Lower lobe of right lung (tissue), 2 donors: ENCODE measurements at regions not wholly inside any gene's neighbourhood (a gene's known extent, or its start where the extent isn't known, plus 50 kb on each side); places are given as distances from the start of the nearest gene placed in this dataset.
A peak's percentile ranks its signal among the peaks of the same experiment; 100 is the strongest.

Experiments
- ATAC-seq, 2 donors: fragments of 200-7000 bp; cut with Tn5 transposase; one replicate each; pipeline ENCODE4 v1.9.1; 2020 to 2022; ENCODE audit warnings: mild to moderate bottlenecking in 2 of 2, moderate library complexity in 2 of 2
- DNase-seq: peaks from one replicate; pipeline ENCODE4 v3.0.0-alpha.2; 2020
- H3K27ac ChIP-seq: fragments of 200-600 bp; one replicate; pipeline ENCODE4 v1.8.0; 2022
- H3K27me3 ChIP-seq: fragments of 200-600 bp; one replicate; pipeline ENCODE4 v1.8.0; 2022; ENCODE audit warnings: low read depth
- H3K36me3 ChIP-seq: fragments of 200-600 bp; one replicate; pipeline ENCODE4 v1.8.0; 2022; ENCODE audit warnings: mild to moderate bottlenecking
- H3K4me1 ChIP-seq: fragments of 200-600 bp; one replicate; pipeline ENCODE4 v1.8.0; 2022
- H3K4me3 ChIP-seq: fragments of 200-600 bp; one replicate; pipeline ENCODE4 v1.8.0; 2022; ENCODE audit warnings: mild to moderate bottlenecking
- H3K9me3 ChIP-seq: fragments of 200-600 bp; one replicate; pipeline ENCODE4 v1.8.0; 2022
- intact Hi-C: fragments of 100-400 bp; cut with DNase I; formaldehyde crosslinking; loops from one replicate; pipeline ENCODE4 v1.11.0; 2022
- TF ChIP-seq, protein P1 (sequence below): fragments of 200-600 bp; IDR thresholded peaks from one replicate; pipeline ENCODE4 v1.8.0; 2022; ENCODE audit warnings: antibody characterized with exemption, mild to moderate bottlenecking
- donor health status: DM: no; HTN: yes; CAD: no; lungs with severe emphysema.

DNA sequence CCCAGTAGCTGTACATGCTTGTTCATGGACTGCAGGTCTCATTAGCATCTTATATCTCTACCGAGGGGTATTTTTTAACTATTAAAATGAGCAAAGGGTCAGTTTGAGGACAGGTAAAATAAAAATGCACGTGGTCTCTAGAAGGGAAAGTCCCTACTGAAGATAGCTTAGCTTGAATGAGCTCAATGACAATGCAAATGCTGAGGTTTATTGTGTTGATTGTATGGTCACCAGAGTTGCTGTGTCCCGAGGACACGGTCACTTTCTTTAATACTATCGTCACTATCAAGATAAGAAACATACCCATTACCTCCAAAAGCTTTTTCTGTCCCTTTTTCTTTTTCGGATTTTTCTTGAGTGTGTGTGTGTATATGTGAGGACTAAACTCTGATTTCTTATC lies 250.5 kb upstream of the PRKX start:
- no peaks in the 10 kb centered on the region for H3K27me3 ChIP-seq
- TF ChIP-seq, protein P1, sequence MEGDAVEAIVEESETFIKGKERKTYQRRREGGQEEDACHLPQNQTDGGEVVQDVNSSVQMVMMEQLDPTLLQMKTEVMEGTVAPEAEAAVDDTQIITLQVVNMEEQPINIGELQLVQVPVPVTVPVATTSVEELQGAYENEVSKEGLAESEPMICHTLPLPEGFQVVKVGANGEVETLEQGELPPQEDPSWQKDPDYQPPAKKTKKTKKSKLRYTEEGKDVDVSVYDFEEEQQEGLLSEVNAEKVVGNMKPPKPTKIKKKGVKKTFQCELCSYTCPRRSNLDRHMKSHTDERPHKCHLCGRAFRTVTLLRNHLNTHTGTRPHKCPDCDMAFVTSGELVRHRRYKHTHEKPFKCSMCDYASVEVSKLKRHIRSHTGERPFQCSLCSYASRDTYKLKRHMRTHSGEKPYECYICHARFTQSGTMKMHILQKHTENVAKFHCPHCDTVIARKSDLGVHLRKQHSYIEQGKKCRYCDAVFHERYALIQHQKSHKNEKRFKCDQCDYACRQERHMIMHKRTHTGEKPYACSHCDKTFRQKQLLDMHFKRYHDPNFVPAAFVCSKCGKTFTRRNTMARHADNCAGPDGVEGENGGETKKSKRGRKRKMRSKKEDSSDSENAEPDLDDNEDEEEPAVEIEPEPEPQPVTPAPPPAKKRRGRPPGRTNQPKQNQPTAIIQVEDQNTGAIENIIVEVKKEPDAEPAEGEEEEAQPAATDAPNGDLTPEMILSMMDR, result no peak
- no peaks in the 10 kb centered on the region for H3K9me3 ChIP-seq
- no peak for DNase-seq
- no peaks in the 10 kb centered on the region for H3K4me1 ChIP-seq
- H3K27ac ChIP-seq, result no peak overlapping the region
- H3K4me3 ChIP-seq, result no peak overlapping the region
- ATAC-seq, result no peak
- intact Hi-C loops, result no loop called here
- no peaks in the 10 kb centered on the region for H3K36me3 ChIP-seq

DNA sequence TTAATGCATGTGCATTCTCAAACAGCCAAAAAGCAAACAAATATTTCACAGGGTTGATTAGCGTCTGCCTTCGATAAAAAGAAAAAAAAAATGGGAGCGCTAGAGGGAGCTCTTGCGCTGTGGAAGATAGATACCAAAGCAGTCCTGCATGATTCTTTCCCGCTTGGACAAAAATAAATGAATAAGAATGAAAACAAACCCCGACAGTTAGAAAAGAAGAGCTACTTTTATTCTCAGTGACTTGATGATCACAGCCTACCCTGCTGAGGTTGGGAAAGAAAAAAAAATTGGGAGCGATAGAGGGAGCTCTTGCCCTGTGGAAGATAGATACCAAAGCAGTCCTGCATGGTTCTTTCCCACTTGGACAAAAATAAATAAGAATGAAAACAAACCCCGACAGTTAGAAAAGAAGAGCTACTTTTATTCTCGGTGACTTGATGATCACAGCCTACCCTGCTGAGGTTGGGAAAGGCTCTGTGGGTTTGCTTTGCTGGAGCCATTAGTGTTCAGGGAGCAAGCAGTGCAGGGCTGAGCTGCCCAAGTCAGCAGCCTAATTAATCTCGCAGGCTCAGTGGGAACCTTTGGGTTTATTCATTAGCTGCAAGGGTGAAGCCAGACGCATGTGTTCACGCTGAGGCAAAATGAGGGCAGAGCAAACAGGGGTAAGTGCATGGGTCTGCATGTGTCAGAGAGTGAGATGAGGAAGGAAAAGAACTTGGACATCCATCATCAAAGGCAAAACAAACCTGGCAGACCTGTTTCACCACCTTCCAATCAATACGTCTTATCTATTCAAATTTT lies 249.3 kb upstream of the PRKX start:
- Histone ChIP-seq H3K27ac (no peak overlapping the region), H3K4me1 (no peaks in the 10 kb centered on the region), H3K4me3 (no peak overlapping the region), H3K27me3 (no peaks in the 10 kb centered on the region), H3K9me3 (no peaks in the 10 kb centered on the region), H3K36me3 (no peaks in the 10 kb centered on the region)
- TF ChIP-seq, protein P1, result peak; percentile 40
- no peak for DNase-seq
- intact Hi-C loops, result no loop called here
- ATAC-seq, result peak in 1 of 2 donors; percentile 59

DNA sequence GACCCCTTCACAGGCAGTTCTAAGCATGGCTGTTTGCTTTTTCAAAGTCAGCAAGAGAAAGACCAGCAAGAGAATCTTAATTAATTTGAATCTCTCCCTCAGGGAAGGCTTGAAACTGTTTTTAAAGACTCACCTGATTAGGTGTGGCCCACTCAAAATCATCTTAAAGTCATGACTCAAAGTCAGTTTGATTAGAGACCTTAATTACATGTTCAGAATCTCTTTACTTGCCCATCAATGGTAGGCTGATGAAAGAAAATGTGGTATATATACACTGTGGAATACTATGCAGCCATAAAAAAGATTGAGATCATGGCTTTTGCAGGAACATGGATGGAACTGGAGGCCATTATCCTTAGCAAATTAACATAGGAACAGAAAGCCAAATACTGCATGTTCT lies 247.5 kb upstream of the PRKX start:
- intact Hi-C loops, result no loop called here
- ATAC-seq, result no peak
- H3K9me3 ChIP-seq, result no peaks in the 10 kb centered on the region
- H3K27ac ChIP-seq, result no peak overlapping the region
- H3K4me3 ChIP-seq, result no peak overlapping the region
- TF ChIP-seq, protein P1, result no peak
- H3K4me1 ChIP-seq, result no peaks in the 10 kb centered on the region
- no peaks in the 10 kb centered on the region for H3K27me3 ChIP-seq
- no peaks in the 10 kb centered on the region for H3K36me3 ChIP-seq
- DNase-seq, result no peak

DNA sequence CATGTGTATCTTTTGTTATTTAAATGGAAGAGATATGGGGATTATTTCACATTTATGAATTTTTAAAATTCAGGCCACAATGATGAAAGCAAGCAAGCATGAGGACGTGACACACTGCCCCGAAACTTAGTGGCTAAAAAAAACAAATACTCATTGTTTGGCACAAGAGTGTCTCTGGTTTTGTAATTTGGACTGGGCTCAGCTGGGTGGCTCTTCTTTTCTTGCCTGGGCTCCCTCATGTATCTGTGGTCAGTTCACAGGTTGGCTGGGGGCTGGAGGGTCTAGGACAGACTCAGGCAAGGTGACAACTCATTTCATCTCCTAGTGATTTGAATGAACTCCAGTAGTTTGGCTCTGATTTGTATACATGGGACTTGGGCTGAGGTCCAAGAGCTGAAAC lies 238.4 kb upstream of the PRKX start:
- Histone ChIP-seq H3K27me3 (no peaks in the 10 kb centered on the region), H3K9me3 (no peaks in the 10 kb centered on the region), H3K27ac (no peak overlapping the region), H3K36me3 (no peaks in the 10 kb centered on the region), H3K4me1 (no peaks in the 10 kb centered on the region), H3K4me3 (no peak overlapping the region)
- TF ChIP-seq, protein P1, result no peak
- intact Hi-C loops, result no loop called here
- DNase-seq (no peak), ATAC-seq (no peak)

DNA sequence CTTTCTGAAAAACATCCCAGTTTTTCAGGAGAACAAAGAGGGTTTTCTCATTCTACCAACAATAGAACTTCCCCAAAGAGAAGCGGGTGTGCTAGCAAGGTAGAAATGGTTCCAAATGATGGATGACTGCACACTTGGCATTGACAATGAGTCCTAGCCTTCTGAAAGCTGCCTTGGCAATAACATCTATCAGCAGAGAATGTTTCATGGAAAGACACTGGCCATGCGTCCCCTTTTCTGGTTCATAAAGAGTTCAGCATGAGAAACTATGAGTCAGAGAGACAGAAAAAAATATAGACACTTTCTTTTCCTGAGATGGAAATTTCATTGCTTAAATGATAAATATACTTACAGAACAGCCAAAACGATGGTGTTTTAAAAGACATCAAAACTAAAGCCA lies 236.9 kb upstream of the PRKX start:
- H3K4me3 ChIP-seq, result no peak overlapping the region
- intact Hi-C loops, result no loop called here
- TF ChIP-seq, protein P1, result no peak
- no peaks in the 10 kb centered on the region for H3K4me1 ChIP-seq
- ATAC-seq (no peak), DNase-seq (no peak)
- no peak overlapping the region for H3K27ac ChIP-seq
- no peaks in the 10 kb centered on the region for H3K27me3 ChIP-seq
- H3K9me3 ChIP-seq, result no peaks in the 10 kb centered on the region
- H3K36me3 ChIP-seq, result no peaks in the 10 kb centered on the region
